HL-60 (cell line): ENCODE measurements at regions not wholly inside any gene's neighbourhood (a gene's known extent, or its start where the extent isn't known, plus 50 kb on each side); places are given as distances from the start of the nearest gene placed in this dataset.

Source experiments
- DNase-seq, 2 experiments: peaks; one replicate each; pipeline ENCODE4 v3.0.0-alpha.2; 2010 to 2020; ENCODE audit warnings: low read depth in 1 of 2, low spot score in 1 of 2
- H3K27ac ChIP-seq: fragments of 250-450 bp; sonication (Bioruptor Pico); replicated peaks from 2 replicates; pipeline ENCODE4 v1.5.1; 2020; ENCODE audit warnings: mild to moderate bottlenecking, moderate library complexity
- H3K27me3 ChIP-seq: fragments of 250-450 bp; sonication (Bioruptor Pico); 2 replicates; pipeline ENCODE4 v1.5.1; 2021; ENCODE audit warnings: mild to moderate bottlenecking, moderate library complexity; ENCODE audit not compliant: insufficient read depth, poor library complexity, severe bottlenecking
- H3K4me3 ChIP-seq: replicated peaks from 2 replicates; pipeline ENCODE4 v1.5.1; 2011; ENCODE audit warnings: mild to moderate bottlenecking, control low read depth, low read length; ENCODE audit not compliant: insufficient read depth
- GABPA ChIP-seq: IDR thresholded peaks from 2 replicates; pipeline ENCODE4 v1.6.1; 2012; ENCODE audit warnings: low read depth
- POLR2AphosphoS5 ChIP-seq: IDR thresholded peaks from 2 replicates; pipeline ENCODE4 v1.6.1; 2012; ENCODE audit warnings: low read depth
- SPI1 ChIP-seq: IDR thresholded peaks from 2 replicates; pipeline ENCODE4 v1.6.1; 2012; ENCODE audit warnings: low read depth, mild to moderate bottlenecking, borderline replicate concordance
- TF ChIP-seq, protein P1 (sequence below): IDR thresholded peaks from 2 replicates; pipeline ENCODE4 v1.6.1; 2012; ENCODE audit warnings: low read depth; ENCODE audit not compliant: insufficient replicate concordance
- TF ChIP-seq, protein P2 (sequence below): IDR thresholded peaks from one replicate; pipeline ENCODE4 v1.5.1; 2011; ENCODE audit warnings: low read length, control low read depth, inconsistent platforms; ENCODE audit not compliant: insufficient read depth

DNA sequence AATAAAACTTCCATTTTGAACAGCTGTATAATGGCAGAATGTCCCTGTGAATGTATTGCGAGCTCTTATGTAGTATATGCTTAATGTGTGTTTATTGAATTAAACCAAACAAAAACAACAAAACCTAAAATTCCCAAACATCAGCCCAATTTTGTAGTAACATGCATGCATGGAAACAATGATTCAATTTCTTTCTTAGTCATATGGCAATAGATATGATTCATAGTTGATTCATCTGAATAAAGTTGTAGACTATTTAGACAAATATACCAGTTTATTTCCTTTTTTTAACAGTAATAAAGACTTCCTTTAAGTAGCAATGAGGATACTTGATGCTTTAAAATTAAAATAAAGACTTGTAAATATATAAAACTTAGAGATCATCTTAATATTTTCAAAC lies 670.6 kb downstream of the CD109 start:
- no peak overlapping the region for H3K4me3 ChIP-seq
- H3K27ac ChIP-seq: no peak overlapping the region
- no peak for DNase-seq
- TF ChIP-seq SPI1 (no peak), GABPA (no peak), POLR2AphosphoS5 (no peak)
- TF ChIP-seq, protein P1, sequence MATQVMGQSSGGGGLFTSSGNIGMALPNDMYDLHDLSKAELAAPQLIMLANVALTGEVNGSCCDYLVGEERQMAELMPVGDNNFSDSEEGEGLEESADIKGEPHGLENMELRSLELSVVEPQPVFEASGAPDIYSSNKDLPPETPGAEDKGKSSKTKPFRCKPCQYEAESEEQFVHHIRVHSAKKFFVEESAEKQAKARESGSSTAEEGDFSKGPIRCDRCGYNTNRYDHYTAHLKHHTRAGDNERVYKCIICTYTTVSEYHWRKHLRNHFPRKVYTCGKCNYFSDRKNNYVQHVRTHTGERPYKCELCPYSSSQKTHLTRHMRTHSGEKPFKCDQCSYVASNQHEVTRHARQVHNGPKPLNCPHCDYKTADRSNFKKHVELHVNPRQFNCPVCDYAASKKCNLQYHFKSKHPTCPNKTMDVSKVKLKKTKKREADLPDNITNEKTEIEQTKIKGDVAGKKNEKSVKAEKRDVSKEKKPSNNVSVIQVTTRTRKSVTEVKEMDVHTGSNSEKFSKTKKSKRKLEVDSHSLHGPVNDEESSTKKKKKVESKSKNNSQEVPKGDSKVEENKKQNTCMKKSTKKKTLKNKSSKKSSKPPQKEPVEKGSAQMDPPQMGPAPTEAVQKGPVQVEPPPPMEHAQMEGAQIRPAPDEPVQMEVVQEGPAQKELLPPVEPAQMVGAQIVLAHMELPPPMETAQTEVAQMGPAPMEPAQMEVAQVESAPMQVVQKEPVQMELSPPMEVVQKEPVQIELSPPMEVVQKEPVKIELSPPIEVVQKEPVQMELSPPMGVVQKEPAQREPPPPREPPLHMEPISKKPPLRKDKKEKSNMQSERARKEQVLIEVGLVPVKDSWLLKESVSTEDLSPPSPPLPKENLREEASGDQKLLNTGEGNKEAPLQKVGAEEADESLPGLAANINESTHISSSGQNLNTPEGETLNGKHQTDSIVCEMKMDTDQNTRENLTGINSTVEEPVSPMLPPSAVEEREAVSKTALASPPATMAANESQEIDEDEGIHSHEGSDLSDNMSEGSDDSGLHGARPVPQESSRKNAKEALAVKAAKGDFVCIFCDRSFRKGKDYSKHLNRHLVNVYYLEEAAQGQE: no peak
- TF ChIP-seq, protein P2, sequence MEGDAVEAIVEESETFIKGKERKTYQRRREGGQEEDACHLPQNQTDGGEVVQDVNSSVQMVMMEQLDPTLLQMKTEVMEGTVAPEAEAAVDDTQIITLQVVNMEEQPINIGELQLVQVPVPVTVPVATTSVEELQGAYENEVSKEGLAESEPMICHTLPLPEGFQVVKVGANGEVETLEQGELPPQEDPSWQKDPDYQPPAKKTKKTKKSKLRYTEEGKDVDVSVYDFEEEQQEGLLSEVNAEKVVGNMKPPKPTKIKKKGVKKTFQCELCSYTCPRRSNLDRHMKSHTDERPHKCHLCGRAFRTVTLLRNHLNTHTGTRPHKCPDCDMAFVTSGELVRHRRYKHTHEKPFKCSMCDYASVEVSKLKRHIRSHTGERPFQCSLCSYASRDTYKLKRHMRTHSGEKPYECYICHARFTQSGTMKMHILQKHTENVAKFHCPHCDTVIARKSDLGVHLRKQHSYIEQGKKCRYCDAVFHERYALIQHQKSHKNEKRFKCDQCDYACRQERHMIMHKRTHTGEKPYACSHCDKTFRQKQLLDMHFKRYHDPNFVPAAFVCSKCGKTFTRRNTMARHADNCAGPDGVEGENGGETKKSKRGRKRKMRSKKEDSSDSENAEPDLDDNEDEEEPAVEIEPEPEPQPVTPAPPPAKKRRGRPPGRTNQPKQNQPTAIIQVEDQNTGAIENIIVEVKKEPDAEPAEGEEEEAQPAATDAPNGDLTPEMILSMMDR: no peak
- no peaks in the 10 kb centered on the region for H3K27me3 ChIP-seq

DNA sequence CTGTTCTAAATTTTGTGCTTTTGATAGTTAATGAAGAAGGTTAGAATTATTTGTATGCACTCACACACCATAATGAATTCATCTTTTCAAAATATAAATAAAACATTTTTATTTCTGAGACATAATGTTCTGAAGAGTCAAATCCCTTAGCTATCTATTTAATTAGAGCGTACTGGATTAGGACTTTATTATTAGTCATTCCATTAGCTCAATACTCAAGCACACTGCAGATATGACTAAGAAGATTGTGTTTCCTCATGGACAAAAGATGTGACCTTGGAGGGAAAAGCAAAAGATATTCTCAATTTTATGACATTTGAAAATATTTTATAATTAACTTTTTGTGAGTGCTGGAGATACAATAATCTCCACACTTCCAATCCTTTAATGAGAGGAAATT lies 666.4 kb downstream of the CD109 start:
- Histone ChIP-seq H3K27ac (no peak overlapping the region), H3K27me3 (no peaks in the 10 kb centered on the region), H3K4me3 (no peak overlapping the region)
- TF ChIP-seq GABPA (no peak), SPI1 (no peak), POLR2AphosphoS5 (no peak)
- TF ChIP-seq, protein P2: no peak
- TF ChIP-seq, protein P1: no peak
- DNase-seq: no peak

DNA sequence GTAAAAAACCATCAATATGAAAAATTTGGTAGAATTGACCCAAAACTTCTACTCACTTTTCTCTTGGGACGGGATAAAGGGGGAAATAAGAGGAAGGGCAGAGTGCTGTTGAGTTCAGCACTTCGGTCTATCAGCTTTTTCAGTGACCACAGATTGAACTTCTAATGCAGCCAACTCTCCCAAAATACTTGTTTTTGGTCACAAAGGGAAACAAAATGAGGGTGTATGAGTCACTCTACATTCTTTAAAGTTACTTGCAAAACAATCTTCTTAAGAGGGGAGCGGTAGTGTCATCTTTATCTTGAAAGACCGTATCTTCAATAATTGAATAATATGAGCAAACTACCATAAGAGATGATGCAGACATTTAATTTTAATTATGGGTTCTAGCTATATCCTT lies 661.3 kb downstream of the CD109 start:
- no peaks in the 10 kb centered on the region for H3K27me3 ChIP-seq
- H3K27ac ChIP-seq: no peak overlapping the region
- no peak for DNase-seq
- H3K4me3 ChIP-seq: no peak overlapping the region
- TF ChIP-seq, protein P2: no peak
- TF ChIP-seq, protein P1: no peak
- TF ChIP-seq GABPA: no peak
- no peak for TF ChIP-seq SPI1
- TF ChIP-seq POLR2AphosphoS5: no peak
